IPS DF 4.7 (cell line): ENCODE measurements at regions not wholly inside any gene's neighbourhood (a gene's known extent, or its start where the extent isn't known, plus 50 kb on each side); places are given as distances from the start of the nearest gene placed in this dataset.
"Not testable (repeated sequence)": the region's sequence is repeated elsewhere in the genome, so short reads cannot be mapped to it uniquely, and the experiment has no call there.

Source experiments
- DNase-seq: peaks from one replicate; pipeline ENCODE4 v3.0.0-alpha.2; 2013; ENCODE audit warnings: low spot score; ENCODE audit errors: extremely low read depth

GRCh38 chr9:78668148-78668832 is 371.4 kb downstream of the PSAT1 start:
- peak; percentile 9 for DNase-seq

- DNase-seq, result no peak
Observed at GRCh38 chr9:78669591-78669990, 372.7 kb downstream of the PSAT1 start.

- no peak for DNase-seq
Observed at GRCh38 chr9:78671785-78672184, 374.9 kb downstream of the PSAT1 start.

- no peak for DNase-seq
Observed at GRCh38 chr9:78674874-78675273, 377.9 kb downstream of the PSAT1 start.

GRCh38 chr9:78676009-78676408 is 379.1 kb downstream of the PSAT1 start:
- no peak for DNase-seq

GRCh38 chr9:78676623-78677022 is 379.7 kb downstream of the PSAT1 start:
- no peak for DNase-seq

GRCh38 chr9:78677326-78677725 is 380.4 kb downstream of the PSAT1 start:
- no peak for DNase-seq

GRCh38 chr9:78678877-78679276 is 382.0 kb downstream of the PSAT1 start:
- DNase-seq, result no peak

GRCh38 chr9:78680196-78680595 is 383.3 kb downstream of the PSAT1 start:
- DNase-seq, result no peak

- no peak for DNase-seq
Observed at GRCh38 chr9:78682216-78682615, 385.3 kb downstream of the PSAT1 start.

GRCh38 chr9:78685471-78685870 is 388.5 kb downstream of the PSAT1 start:
- no peak for DNase-seq

- DNase-seq, result no peak
Observed at GRCh38 chr9:78688796-78689195, 391.9 kb downstream of the PSAT1 start.

GRCh38 chr9:78691542-78691941 is 394.6 kb downstream of the PSAT1 start:
- no peak for DNase-seq

GRCh38 chr9:78692871-78693270 is 395.9 kb downstream of the PSAT1 start:
- DNase-seq, result no peak

GRCh38 chr9:78694974-78695373 is 398.0 kb downstream of the PSAT1 start:
- no peak for DNase-seq

- no peak for DNase-seq
Observed at GRCh38 chr9:78695519-78695918, 398.6 kb downstream of the PSAT1 start.

- DNase-seq, result no peak
Observed at GRCh38 chr9:78697618-78698017, 400.7 kb downstream of the PSAT1 start.

- DNase-seq, result no peak
Observed at GRCh38 chr9:78698371-78698770, 401.4 kb downstream of the PSAT1 start.

GRCh38 chr9:78699217-78699616 is 402.3 kb downstream of the PSAT1 start:
- DNase-seq, result not testable (repeated sequence)

- peak; percentile 60 for DNase-seq
Observed at GRCh38 chr9:78704153-78704552, 407.2 kb downstream of the PSAT1 start.

GRCh38 chr9:78707080-78707479 is 410.2 kb downstream of the PSAT1 start:
- DNase-seq, result no peak

- DNase-seq, result no peak
Observed at GRCh38 chr9:78707481-78707991, 410.6 kb downstream of the PSAT1 start.

GRCh38 chr9:78712903-78713613 is 416.1 kb downstream of the PSAT1 start:
- no peak for DNase-seq
